Activated CD4-positive, CD25-positive, alpha-beta regulatory T cell treated with anti-CD3 and anti-CD28 coated beads, Interleukin-2, amount 50 U/mL, for 72 hours (primary cell): ENCODE measurements at regions not wholly inside any gene's neighbourhood (a gene's known extent, or its start where the extent isn't known, plus 50 kb on each side); places are given as distances from the start of the nearest gene placed in this dataset.

ENCODE experiments used
- DNase-seq: peaks from one replicate; pipeline ENCODE4 v3.0.0; 2021

GRCh38 chr3:24646790-24647189 lies 152.1 kb upstream of the THRB start:
- no peak for DNase-seq

GRCh38 chr3:24648063-24648462 lies 153.4 kb upstream of the THRB start:
- no peak for DNase-seq

- DNase-seq = no peak
These were observed 156.2 kb upstream of the THRB start for GRCh38 chr3:24650839-24651238.

GRCh38 chr3:24657870-24658510 lies 163.3 kb upstream of the THRB start:
- no peak for DNase-seq

- no peak for DNase-seq
These were observed 166.5 kb upstream of the THRB start for GRCh38 chr3:24661175-24661584.

- no peak for DNase-seq
These were observed 168.0 kb upstream of the THRB start for GRCh38 chr3:24662449-24663345.

- DNase-seq = no peak
These were observed 168.8 kb upstream of the THRB start for GRCh38 chr3:24663406-24663805.

- no peak for DNase-seq
These were observed 173.4 kb upstream of the THRB start for GRCh38 chr3:24668039-24668438.

- DNase-seq = no peak
These were observed 176.2 kb upstream of the THRB start for GRCh38 chr3:24670871-24671270.

GRCh38 chr3:24673596-24673995 lies 178.9 kb upstream of the THRB start:
- no peak for DNase-seq

- DNase-seq = no peak
These were observed 179.6 kb upstream of the THRB start for GRCh38 chr3:24674261-24674660.

- DNase-seq = no peak
These were observed 183.4 kb upstream of the THRB start for GRCh38 chr3:24678021-24678420.

GRCh38 chr3:24678421-24678865 lies 183.8 kb upstream of the THRB start:
- no peak for DNase-seq

- no peak for DNase-seq
These were observed 184.8 kb upstream of the THRB start for GRCh38 chr3:24679429-24679828.

- peak; percentile 52 for DNase-seq
These were observed 185.7 kb upstream of the THRB start for GRCh38 chr3:24680214-24680967.

- no peak for DNase-seq
These were observed 187.5 kb upstream of the THRB start for GRCh38 chr3:24682141-24682547.

- DNase-seq = no peak
These were observed 188.4 kb upstream of the THRB start for GRCh38 chr3:24683090-24683489.

- DNase-seq = no peak
These were observed 189.2 kb upstream of the THRB start for GRCh38 chr3:24683633-24684384.

GRCh38 chr3:24684506-24685023 lies 189.9 kb upstream of the THRB start:
- DNase-seq = no peak

GRCh38 chr3:24686808-24687207 lies 192.2 kb upstream of the THRB start:
- DNase-seq = no peak

GRCh38 chr3:24687671-24688070 lies 193.0 kb upstream of the THRB start:
- no peak for DNase-seq

GRCh38 chr3:24688446-24689148 lies 193.9 kb upstream of the THRB start:
- no peak for DNase-seq
